OCI-LY1 (cell line): ENCODE measurements at regions not wholly inside any gene's neighbourhood (a gene's known extent, or its start where the extent isn't known, plus 50 kb on each side); places are given as distances from the start of the nearest gene placed in this dataset.

Source experiments
- CTCF ChIP-seq: fragments of 200-600 bp; sonication (generic), shearing (Covaris generic); IDR thresholded peaks from 2 replicates; pipeline ENCODE4 v1.5.1; 2017; ENCODE audit warnings: mild to moderate bottlenecking, antibody characterized with exemption, low read length, moderate library complexity, mixed read lengths
- EZH2 ChIP-seq: fragments of 200-600 bp; sonication (generic), shearing (Covaris generic); IDR thresholded peaks from 2 replicates; pipeline ENCODE4 v1.8.0; 2017; ENCODE audit warnings: borderline replicate concordance, mixed run types, mild to moderate bottlenecking, antibody characterized with exemption, low read length, moderate library complexity, mixed read lengths

- TF ChIP-seq CTCF (no peak), EZH2 (no peak)
Observed at GRCh38 chrX:94162971-94163370, 489.0 kb downstream of the FAM133A start.
